Thyroid gland (tissue), 4 donors: ENCODE measurements at regions not wholly inside any gene's neighbourhood (a gene's known extent, or its start where the extent isn't known, plus 50 kb on each side); places are given as distances from the start of the nearest gene placed in this dataset.

Experiments used
- CTCF ChIP-seq, 6 experiments: fragments of 200-600 bp in 3 of 6; fragments of 450-650 bp in 3 of 6; sonication (generic) in 3 of 6; IDR thresholded peaks; one replicate each; pipeline ENCODE4 v1.5.1; 2016 to 2019; ENCODE audit warnings: antibody characterized with exemption in 6 of 6, mild to moderate bottlenecking in 2 of 6, inconsistent platforms in 1 of 6, moderate library complexity in 1 of 6
- POLR2A ChIP-seq, 2 donors: fragments of 450-650 bp; IDR thresholded peaks; one replicate each; pipeline ENCODE4 v1.6.1; 2017; ENCODE audit warnings: antibody characterized with exemption in 2 of 2, mild to moderate bottlenecking in 2 of 2, moderate library complexity in 1 of 2

- TF ChIP-seq POLR2A (IDR thresholded peaks at IDR 0.05) (no peak), CTCF (IDR thresholded peaks at IDR 0.05) (no peak)
Observed at GRCh38 chr4:138344851-138345250, 102.7 kb upstream of the SLC7A11 start.
